ENCODE measurements at regions not wholly inside any gene's neighbourhood (a gene's known extent, or its start where the extent isn't known, plus 50 kb on each side); places are given as distances from the start of the nearest gene placed in this dataset.
"Not testable (repeated sequence)": the region's sequence is repeated elsewhere in the genome, so short reads cannot be mapped to it uniquely, and the experiment has no call there.

DNA sequence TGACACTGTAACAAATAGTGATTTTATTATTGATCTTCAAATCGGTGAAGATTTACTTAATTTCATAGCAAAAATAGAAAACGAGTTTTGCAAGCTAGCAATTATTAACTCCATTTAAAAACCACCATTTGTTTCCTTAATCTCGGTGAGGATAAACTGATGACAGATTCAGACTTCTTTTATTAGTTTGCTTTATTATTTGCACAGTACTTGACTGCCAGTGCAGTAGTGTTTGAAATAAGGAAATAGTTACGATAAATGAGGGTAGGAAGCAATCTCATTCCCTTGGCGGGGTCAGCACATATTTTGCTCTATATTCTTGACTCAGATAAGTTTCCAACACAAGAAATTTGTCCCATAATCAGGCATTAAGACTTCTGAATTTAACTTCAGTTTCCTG is 161.7 kb upstream of the PLGLB1 start:
- not testable (repeated sequence) for TF ChIP-seq CTCF (IDR thresholded peaks at IDR 0.05; ENCODE audit: low read length); EZH2 (IDR thresholded peaks at IDR 0.05; ENCODE audit: borderline replicate concordance, low read length)
